OCI-LY7 (cell line): ENCODE measurements at regions not wholly inside any gene's neighbourhood (a gene's known extent, or its start where the extent isn't known, plus 50 kb on each side); places are given as distances from the start of the nearest gene placed in this dataset.

Experiments used
- EZH2phosphoT487 ChIP-seq: fragments of 200-600 bp; sonication (generic); IDR thresholded peaks from 2 replicates; pipeline ENCODE4 v1.6.1; 2018; ENCODE audit warnings: low read depth, borderline replicate concordance, mild to moderate bottlenecking, mixed run types, antibody characterized with exemption, low read length, moderate library complexity, mixed read lengths
- TF ChIP-seq, protein P1 (sequence below): fragments of 200-600 bp; sonication (generic); conservative IDR thresholded peaks from 2 replicates; pipeline ENCODE4 v1.5.1; 2014; ENCODE audit warnings: mild to moderate bottlenecking, antibody characterized with exemption, low read length, moderate library complexity, mixed read lengths

DNA sequence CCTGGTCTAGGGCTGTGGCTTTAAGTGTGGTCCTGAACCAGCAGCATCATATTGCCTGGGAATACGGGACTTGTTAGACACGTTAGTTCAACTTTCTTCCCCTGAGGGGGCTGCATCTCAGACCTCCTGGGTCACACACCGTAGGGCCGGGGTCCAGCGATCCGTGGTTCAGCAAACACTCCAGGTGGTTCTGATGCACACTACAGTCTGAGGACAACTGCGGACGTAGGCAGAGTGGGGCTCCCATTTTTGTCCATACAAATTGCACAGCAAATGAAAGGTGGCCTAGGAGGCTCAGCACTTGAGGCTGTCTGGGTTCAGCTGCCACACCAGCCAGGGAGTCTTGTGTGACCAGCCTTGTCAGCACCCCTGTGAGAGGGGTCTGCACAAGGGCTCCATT is 233.1 kb downstream of the QKI start:
- TF ChIP-seq, protein P1, sequence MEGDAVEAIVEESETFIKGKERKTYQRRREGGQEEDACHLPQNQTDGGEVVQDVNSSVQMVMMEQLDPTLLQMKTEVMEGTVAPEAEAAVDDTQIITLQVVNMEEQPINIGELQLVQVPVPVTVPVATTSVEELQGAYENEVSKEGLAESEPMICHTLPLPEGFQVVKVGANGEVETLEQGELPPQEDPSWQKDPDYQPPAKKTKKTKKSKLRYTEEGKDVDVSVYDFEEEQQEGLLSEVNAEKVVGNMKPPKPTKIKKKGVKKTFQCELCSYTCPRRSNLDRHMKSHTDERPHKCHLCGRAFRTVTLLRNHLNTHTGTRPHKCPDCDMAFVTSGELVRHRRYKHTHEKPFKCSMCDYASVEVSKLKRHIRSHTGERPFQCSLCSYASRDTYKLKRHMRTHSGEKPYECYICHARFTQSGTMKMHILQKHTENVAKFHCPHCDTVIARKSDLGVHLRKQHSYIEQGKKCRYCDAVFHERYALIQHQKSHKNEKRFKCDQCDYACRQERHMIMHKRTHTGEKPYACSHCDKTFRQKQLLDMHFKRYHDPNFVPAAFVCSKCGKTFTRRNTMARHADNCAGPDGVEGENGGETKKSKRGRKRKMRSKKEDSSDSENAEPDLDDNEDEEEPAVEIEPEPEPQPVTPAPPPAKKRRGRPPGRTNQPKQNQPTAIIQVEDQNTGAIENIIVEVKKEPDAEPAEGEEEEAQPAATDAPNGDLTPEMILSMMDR, result no peak
- TF ChIP-seq EZH2phosphoT487, result no peak
